HEK293 (cell line): ENCODE measurements at regions not wholly inside any gene's neighbourhood (a gene's known extent, or its start where the extent isn't known, plus 50 kb on each side); places are given as distances from the start of the nearest gene placed in this dataset.

Experiments used
- CTCF ChIA-PET: fragments of 350-600 bp; formaldehyde crosslinking; extraction: SDS; loops from one replicate; lab custom pipeline; 2021; ENCODE audit warnings: antibody characterized with exemption; lab: Yijun Ruan, JAX
- POLR2A ChIA-PET: fragments of 300-600 bp; formaldehyde crosslinking; extraction: SDS; loops from one replicate; lab custom pipeline; 2020; ENCODE audit warnings: antibody characterized with exemption, inconsistent platforms; lab: Yijun Ruan, JAX
- H3K27ac ChIP-seq: fragments of 200-500 bp; sonication (Bioruptor generic); 2 replicates; pipeline ENCODE4 v1.5.1; 2014; ENCODE audit warnings: low read depth, low read length, control low read depth, inconsistent platforms; ENCODE audit errors: extremely low read depth
- H3K36me3 ChIP-seq, 2 experiments: fragments of 200-500 bp in 1 of 2; sonication (Bioruptor generic) in 1 of 2; 1 replicate in 1 of 2; 2 replicates in 1 of 2; pipeline ENCODE4 v1.5.1; 2014 to 2017; ENCODE audit warnings: inconsistent platforms in 2 of 2, low read length in 2 of 2; ENCODE audit not compliant: control insufficient read depth in 2 of 2, insufficient read depth in 1 of 2
- H3K4me1 ChIP-seq: fragments of 200-500 bp; sonication (Bioruptor generic); 2 replicates; pipeline ENCODE4 v1.5.1; 2014; ENCODE audit warnings: mild to moderate bottlenecking, low read length, inconsistent platforms; ENCODE audit not compliant: control insufficient read depth, insufficient read depth
- H3K4me3 ChIP-seq: 2 replicates; pipeline ENCODE4 v1.5.1; 2011; ENCODE audit warnings: low read depth, mild to moderate bottlenecking, control low read depth, low read length, moderate library complexity
- H3K9me3 ChIP-seq: fragments of 200-500 bp; sonication (Bioruptor generic); 2 replicates; pipeline ENCODE4 v1.5.1; 2014; ENCODE audit warnings: low read depth, low read length, inconsistent platforms; ENCODE audit not compliant: control insufficient read depth, insufficient read depth
- GLIS2 ChIP-seq: fragments of 450-650 bp; formaldehyde crosslinking; IDR thresholded peaks from 2 replicates; pipeline ENCODE4 v1.5.1; 2016; ENCODE audit warnings: missing biosample characterization, missing genetic modification characterization
- KLF16 ChIP-seq: fragments of 450-650 bp; formaldehyde crosslinking; IDR thresholded peaks from 2 replicates; pipeline ENCODE4 v1.5.1; 2017; ENCODE audit warnings: missing biosample characterization, missing genetic modification characterization
- KLF9 ChIP-seq: fragments of 450-650 bp; formaldehyde crosslinking; IDR thresholded peaks from 2 replicates; pipeline ENCODE4 v1.5.1; 2016; ENCODE audit warnings: missing biosample characterization, missing genetic modification characterization, low read depth
- MZF1 ChIP-seq: fragments of 450-650 bp; formaldehyde crosslinking; IDR thresholded peaks from 2 replicates; pipeline ENCODE4 v1.5.1; 2017; ENCODE audit warnings: missing biosample characterization, missing genetic modification characterization, borderline replicate concordance
- ZBTB7A ChIP-seq: fragments of 450-650 bp; formaldehyde crosslinking; IDR thresholded peaks from 2 replicates; pipeline ENCODE4 v1.5.1; 2016; ENCODE audit warnings: low read depth, missing biosample characterization, missing genetic modification characterization
- ZNF133 ChIP-seq: fragments of 450-650 bp; formaldehyde crosslinking; IDR thresholded peaks from 2 replicates; pipeline ENCODE4 v1.5.1; 2016; ENCODE audit warnings: missing biosample characterization, missing genetic modification characterization
- ZNF19 ChIP-seq: fragments of 450-650 bp; formaldehyde crosslinking; IDR thresholded peaks from 2 replicates; pipeline ENCODE4; 2016; ENCODE audit warnings: missing biosample characterization, missing genetic modification characterization, low read depth
- ZNF223 ChIP-seq: fragments of 450-650 bp; formaldehyde crosslinking; IDR thresholded peaks from 2 replicates; pipeline ENCODE4 v1.5.1; 2016; ENCODE audit warnings: missing biosample characterization, missing genetic modification characterization
- ZNF354C ChIP-seq: fragments of 450-650 bp; formaldehyde crosslinking; IDR thresholded peaks from 2 replicates; pipeline ENCODE4 v1.5.1; 2016; ENCODE audit warnings: missing biosample characterization, missing genetic modification characterization, low read depth, borderline replicate concordance
- ZNF423 ChIP-seq: fragments of 450-650 bp; formaldehyde crosslinking; IDR thresholded peaks from 2 replicates; pipeline ENCODE4 v1.5.1; 2016; ENCODE audit warnings: missing biosample characterization, missing genetic modification characterization
- ZNF529 ChIP-seq: fragments of 450-650 bp; formaldehyde crosslinking; IDR thresholded peaks from 2 replicates; pipeline ENCODE4 v1.5.1; 2017; ENCODE audit warnings: missing genetic modification characterization, missing biosample characterization; ENCODE audit not compliant: insufficient replicate concordance
- ZNF585B ChIP-seq: fragments of 450-650 bp; formaldehyde crosslinking; IDR thresholded peaks from 2 replicates; pipeline ENCODE4 v1.5.1; 2016; ENCODE audit warnings: missing biosample characterization, missing genetic modification characterization
- ZNF747 ChIP-seq: fragments of 450-650 bp; formaldehyde crosslinking; IDR thresholded peaks from 2 replicates; pipeline ENCODE4 v1.5.1; 2016; ENCODE audit warnings: missing biosample characterization, missing genetic modification characterization
- ZNF76 ChIP-seq: fragments of 450-650 bp; formaldehyde crosslinking; IDR thresholded peaks from 2 replicates; pipeline ENCODE4; 2016; ENCODE audit warnings: low read depth, missing biosample characterization, missing genetic modification characterization, borderline replicate concordance
- ZNF843 ChIP-seq: fragments of 450-650 bp; formaldehyde crosslinking; IDR thresholded peaks from 2 replicates; pipeline ENCODE4 v1.5.1; 2016; ENCODE audit warnings: missing biosample characterization, missing genetic modification characterization
- TF ChIP-seq, protein P1 (sequence below): fragments of 450-650 bp; formaldehyde crosslinking; IDR thresholded peaks from 2 replicates; pipeline ENCODE4 v1.5.1; 2016; ENCODE audit warnings: missing biosample characterization, missing genetic modification characterization
- TF ChIP-seq, protein P2 (sequence below): fragments of 450-650 bp; formaldehyde crosslinking; optimal IDR thresholded peaks from 2 replicates; pipeline ENCODE3; 2016; ENCODE audit warnings: missing biosample characterization, mild to moderate bottlenecking, missing genetic modification characterization
- TF ChIP-seq, protein P3 (sequence below): fragments of 450-650 bp; formaldehyde crosslinking; IDR thresholded peaks from 2 replicates; pipeline ENCODE4 v1.5.1; 2016; ENCODE audit warnings: missing biosample characterization, missing genetic modification characterization
- TF ChIP-seq, protein P4 (sequence below): fragments of 450-650 bp; formaldehyde crosslinking; IDR thresholded peaks from 2 replicates; pipeline ENCODE4 v1.5.1; 2016; ENCODE audit warnings: missing biosample characterization, missing genetic modification characterization
- TF ChIP-seq, protein P5 (sequence below): fragments of 450-650 bp; formaldehyde crosslinking; IDR thresholded peaks from 2 replicates; pipeline ENCODE4 v1.5.1; 2016; ENCODE audit warnings: missing biosample characterization, missing genetic modification characterization
- TF ChIP-seq, protein P6 (sequence below): fragments of 450-650 bp; formaldehyde crosslinking; IDR thresholded peaks from 2 replicates; pipeline ENCODE4 v1.5.1; 2017; ENCODE audit warnings: missing biosample characterization, missing genetic modification characterization
- TF ChIP-seq, protein P7 (sequence below): fragments of 450-650 bp; formaldehyde crosslinking; IDR thresholded peaks from 2 replicates; pipeline ENCODE4 v1.5.1; 2016; ENCODE audit warnings: missing biosample characterization, missing genetic modification characterization

DNA sequence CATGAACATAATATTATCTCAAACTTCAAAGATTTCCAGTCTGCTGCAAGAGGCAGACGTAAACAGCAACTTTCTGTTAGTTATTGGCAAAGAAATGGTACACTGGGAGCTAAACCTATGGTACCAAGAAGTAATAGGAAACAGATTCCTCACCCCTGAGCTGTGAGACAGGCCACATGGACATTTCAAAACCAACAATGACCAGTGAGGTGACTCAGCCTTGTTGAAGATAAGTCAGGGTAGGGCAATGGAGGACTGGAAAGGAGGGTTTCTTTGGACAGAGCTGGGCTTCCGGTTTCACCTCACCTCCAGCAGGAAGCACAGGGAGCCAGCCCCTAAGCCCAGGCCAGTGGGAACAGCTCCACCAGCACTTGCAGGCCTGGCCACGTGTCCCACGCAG is 1320.5 kb downstream of the AACS start (continued):
- TF ChIP-seq, protein P1, sequence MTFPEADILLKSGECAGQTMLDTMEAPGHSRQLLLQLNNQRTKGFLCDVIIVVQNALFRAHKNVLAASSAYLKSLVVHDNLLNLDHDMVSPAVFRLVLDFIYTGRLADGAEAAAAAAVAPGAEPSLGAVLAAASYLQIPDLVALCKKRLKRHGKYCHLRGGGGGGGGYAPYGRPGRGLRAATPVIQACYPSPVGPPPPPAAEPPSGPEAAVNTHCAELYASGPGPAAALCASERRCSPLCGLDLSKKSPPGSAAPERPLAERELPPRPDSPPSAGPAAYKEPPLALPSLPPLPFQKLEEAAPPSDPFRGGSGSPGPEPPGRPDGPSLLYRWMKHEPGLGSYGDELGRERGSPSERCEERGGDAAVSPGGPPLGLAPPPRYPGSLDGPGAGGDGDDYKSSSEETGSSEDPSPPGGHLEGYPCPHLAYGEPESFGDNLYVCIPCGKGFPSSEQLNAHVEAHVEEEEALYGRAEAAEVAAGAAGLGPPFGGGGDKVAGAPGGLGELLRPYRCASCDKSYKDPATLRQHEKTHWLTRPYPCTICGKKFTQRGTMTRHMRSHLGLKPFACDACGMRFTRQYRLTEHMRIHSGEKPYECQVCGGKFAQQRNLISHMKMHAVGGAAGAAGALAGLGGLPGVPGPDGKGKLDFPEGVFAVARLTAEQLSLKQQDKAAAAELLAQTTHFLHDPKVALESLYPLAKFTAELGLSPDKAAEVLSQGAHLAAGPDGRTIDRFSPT (tag by site-specific recombination) = no peak
- TF ChIP-seq ZNF747 (tag by site-specific recombination) = no peak
- TF ChIP-seq ZNF423 (tag by site-specific recombination) = no peak
- TF ChIP-seq, protein P2, sequence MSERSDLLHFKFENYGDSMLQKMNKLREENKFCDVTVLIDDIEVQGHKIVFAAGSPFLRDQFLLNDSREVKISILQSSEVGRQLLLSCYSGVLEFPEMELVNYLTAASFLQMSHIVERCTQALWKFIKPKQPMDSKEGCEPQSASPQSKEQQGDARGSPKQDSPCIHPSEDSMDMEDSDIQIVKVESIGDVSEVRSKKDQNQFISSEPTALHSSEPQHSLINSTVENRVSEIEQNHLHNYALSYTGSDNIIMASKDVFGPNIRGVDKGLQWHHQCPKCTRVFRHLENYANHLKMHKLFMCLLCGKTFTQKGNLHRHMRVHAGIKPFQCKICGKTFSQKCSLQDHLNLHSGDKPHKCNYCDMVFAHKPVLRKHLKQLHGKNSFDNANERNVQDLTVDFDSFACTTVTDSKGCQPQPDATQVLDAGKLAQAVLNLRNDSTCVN (tag by site-specific recombination) = no peak
- no peak for TF ChIP-seq KLF9
- no peak for TF ChIP-seq ZNF223 (tag by site-specific recombination)
- no peak for TF ChIP-seq ZNF76
- TF ChIP-seq, protein P3, sequence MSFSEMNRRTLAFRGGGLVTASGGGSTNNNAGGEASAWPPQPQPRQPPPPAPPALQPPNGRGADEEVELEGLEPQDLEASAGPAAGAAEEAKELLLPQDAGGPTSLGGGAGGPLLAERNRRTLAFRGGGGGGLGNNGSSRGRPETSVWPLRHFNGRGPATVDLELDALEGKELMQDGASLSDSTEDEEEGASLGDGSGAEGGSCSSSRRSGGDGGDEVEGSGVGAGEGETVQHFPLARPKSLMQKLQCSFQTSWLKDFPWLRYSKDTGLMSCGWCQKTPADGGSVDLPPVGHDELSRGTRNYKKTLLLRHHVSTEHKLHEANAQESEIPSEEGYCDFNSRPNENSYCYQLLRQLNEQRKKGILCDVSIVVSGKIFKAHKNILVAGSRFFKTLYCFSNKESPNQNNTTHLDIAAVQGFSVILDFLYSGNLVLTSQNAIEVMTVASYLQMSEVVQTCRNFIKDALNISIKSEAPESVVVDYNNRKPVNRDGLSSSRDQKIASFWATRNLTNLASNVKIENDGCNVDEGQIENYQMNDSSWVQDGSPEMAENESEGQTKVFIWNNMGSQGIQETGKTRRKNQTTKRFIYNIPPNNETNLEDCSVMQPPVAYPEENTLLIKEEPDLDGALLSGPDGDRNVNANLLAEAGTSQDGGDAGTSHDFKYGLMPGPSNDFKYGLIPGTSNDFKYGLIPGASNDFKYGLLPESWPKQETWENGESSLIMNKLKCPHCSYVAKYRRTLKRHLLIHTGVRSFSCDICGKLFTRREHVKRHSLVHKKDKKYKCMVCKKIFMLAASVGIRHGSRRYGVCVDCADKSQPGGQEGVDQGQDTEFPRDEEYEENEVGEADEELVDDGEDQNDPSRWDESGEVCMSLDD = no peak
- TF ChIP-seq ZNF529 (tag by site-specific recombination) = no peak
- TF ChIP-seq ZBTB7A (tag by site-specific recombination) = no peak
- TF ChIP-seq, protein P4, sequence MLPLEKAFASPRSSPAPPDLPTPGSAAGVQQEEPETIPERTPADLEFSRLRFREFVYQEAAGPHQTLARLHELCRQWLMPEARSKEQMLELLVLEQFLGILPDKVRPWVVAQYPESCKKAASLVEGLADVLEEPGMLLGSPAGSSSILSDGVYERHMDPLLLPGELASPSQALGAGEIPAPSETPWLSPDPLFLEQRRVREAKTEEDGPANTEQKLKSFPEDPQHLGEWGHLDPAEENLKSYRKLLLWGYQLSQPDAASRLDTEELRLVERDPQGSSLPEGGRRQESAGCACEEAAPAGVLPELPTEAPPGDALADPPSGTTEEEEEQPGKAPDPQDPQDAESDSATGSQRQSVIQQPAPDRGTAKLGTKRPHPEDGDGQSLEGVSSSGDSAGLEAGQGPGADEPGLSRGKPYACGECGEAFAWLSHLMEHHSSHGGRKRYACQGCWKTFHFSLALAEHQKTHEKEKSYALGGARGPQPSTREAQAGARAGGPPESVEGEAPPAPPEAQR (tag by site-specific recombination) = no peak
- TF ChIP-seq ZNF843 (tag by site-specific recombination) = no peak
- TF ChIP-seq, protein P5, sequence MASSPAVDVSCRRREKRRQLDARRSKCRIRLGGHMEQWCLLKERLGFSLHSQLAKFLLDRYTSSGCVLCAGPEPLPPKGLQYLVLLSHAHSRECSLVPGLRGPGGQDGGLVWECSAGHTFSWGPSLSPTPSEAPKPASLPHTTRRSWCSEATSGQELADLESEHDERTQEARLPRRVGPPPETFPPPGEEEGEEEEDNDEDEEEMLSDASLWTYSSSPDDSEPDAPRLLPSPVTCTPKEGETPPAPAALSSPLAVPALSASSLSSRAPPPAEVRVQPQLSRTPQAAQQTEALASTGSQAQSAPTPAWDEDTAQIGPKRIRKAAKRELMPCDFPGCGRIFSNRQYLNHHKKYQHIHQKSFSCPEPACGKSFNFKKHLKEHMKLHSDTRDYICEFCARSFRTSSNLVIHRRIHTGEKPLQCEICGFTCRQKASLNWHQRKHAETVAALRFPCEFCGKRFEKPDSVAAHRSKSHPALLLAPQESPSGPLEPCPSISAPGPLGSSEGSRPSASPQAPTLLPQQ = no peak
- no peak for TF ChIP-seq MZF1 (tag by site-specific recombination)
- no peak for TF ChIP-seq GLIS2 (tag by site-specific recombination)

DNA sequence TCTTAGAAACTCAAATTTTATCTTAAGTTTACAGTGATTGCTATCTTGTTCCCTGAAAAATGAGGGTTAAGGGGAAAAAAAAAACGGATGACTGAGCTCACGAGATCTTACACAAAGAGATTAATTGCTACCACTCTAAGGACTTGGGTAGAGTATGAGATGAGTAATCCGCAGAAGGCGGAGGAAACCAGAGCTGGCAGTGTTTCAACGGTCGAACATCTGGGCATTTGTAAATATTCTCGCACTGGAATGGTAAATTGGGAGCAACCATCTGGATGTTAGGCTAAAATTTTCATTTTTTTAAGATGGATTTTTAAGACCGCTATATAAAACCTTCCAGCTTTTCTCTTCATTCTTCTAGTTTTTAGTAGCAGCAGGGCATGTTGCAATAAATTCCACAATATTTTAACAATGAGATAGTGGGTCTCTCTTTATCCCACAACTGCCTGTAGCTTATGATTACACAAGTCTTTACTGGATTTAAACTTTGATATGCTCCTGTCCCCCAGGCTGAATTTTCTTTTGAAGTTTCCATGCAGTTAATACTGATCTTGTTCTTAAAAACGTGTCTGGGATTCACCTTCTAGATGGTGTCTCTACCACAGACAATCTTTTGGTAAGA is 1324.1 kb downstream of the AACS start:
- H3K9me3 ChIP-seq = no peaks in the 10 kb centered on the region
- no peaks in the 10 kb centered on the region for H3K4me1 ChIP-seq
- POLR2A ChIA-PET = no interaction called here
- CTCF ChIA-PET = interaction anchor here (0.7 kb wide), 1 partner anchor 107 kb away, joined by 4 read pairs; no protein-coding TSS in a partner anchor
- H3K4me3 ChIP-seq = no peak overlapping the region
- H3K27ac ChIP-seq = no peak overlapping the region
- TF ChIP-seq ZNF585B (no peak), KLF16 (tag by site-specific recombination) (no peak), ZNF354C (tag by site-specific recombination) (no peak), ZNF529 (tag by site-specific recombination) (no peak), ZNF19 (tag by site-specific recombination) (no peak), ZNF133 (tag by site-specific recombination) (no peak)
- TF ChIP-seq, protein P6, sequence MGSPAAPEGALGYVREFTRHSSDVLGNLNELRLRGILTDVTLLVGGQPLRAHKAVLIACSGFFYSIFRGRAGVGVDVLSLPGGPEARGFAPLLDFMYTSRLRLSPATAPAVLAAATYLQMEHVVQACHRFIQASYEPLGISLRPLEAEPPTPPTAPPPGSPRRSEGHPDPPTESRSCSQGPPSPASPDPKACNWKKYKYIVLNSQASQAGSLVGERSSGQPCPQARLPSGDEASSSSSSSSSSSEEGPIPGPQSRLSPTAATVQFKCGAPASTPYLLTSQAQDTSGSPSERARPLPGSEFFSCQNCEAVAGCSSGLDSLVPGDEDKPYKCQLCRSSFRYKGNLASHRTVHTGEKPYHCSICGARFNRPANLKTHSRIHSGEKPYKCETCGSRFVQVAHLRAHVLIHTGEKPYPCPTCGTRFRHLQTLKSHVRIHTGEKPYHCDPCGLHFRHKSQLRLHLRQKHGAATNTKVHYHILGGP = no peak
- TF ChIP-seq, protein P7, sequence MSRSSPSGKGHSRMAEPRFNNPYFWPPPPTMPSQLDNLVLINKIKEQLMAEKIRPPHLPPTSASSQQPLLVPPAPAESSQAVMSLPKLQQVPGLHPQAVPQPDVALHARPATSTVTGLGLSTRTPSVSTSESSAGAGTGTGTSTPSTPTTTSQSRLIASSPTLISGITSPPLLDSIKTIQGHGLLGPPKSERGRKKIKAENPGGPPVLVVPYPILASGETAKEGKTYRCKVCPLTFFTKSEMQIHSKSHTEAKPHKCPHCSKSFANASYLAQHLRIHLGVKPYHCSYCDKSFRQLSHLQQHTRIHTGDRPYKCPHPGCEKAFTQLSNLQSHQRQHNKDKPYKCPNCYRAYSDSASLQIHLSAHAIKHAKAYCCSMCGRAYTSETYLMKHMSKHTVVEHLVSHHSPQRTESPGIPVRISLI (tag by site-specific recombination) = no peak
- no peaks in the 10 kb centered on the region for H3K36me3 ChIP-seq
